CD4-positive, alpha-beta memory T cell (primary cell): ENCODE measurements at regions not wholly inside any gene's neighbourhood (a gene's known extent, or its start where the extent isn't known, plus 50 kb on each side); places are given as distances from the start of the nearest gene placed in this dataset.

Source experiments
- CTCF ChIA-PET: fragments of 350-600 bp; sonication (Branson Sonifier 250); formaldehyde crosslinking; loops from one replicate; lab custom pipeline; 2021; ENCODE audit warnings: inconsistent platforms; ENCODE audit not compliant: partially characterized antibody; lab: Charles Lee
- POLR2A ChIA-PET: fragments of 350-600 bp; sonication (Branson Sonifier 250); formaldehyde crosslinking; loops from one replicate; lab custom pipeline; 2021; ENCODE audit not compliant: partially characterized antibody; lab: Charles Lee
- DNase-seq, 5 donors: peaks; one replicate each; pipeline versions ENCODE4 v3.0.0 to v3.0.0-alpha.2; 2020 to 2022; ENCODE audit warnings: mixed read lengths in 1 of 5
- H3K27ac ChIP-seq: one replicate; pipeline ENCODE4 v1.7.0; 2013; ENCODE audit warnings: low read depth, low read length
- H3K27me3 ChIP-seq: 2 replicates; pipeline ENCODE4 v1.7.0; 2013; ENCODE audit warnings: mild to moderate bottlenecking, low read length, moderate library complexity; ENCODE audit not compliant: insufficient read depth
- H3K36me3 ChIP-seq: 2 replicates; pipeline ENCODE4 v1.7.0; 2013; ENCODE audit warnings: mild to moderate bottlenecking, low read length, moderate library complexity; ENCODE audit not compliant: insufficient read depth
- H3K4me1 ChIP-seq: 2 replicates; pipeline ENCODE4 v1.7.0; 2013; ENCODE audit warnings: mild to moderate bottlenecking, low read length, moderate library complexity; ENCODE audit not compliant: insufficient read depth
- H3K4me3 ChIP-seq, 2 donors: one replicate each; pipeline ENCODE4 v1.7.0; 2013; ENCODE audit warnings: low read length in 2 of 2, mild to moderate bottlenecking in 1 of 2
- H3K9me3 ChIP-seq, 2 donors: one replicate each; pipeline ENCODE4 v1.7.0; 2013; ENCODE audit warnings: low read length in 2 of 2, control low read depth in 1 of 2; ENCODE audit not compliant: control insufficient read depth in 1 of 2
- H3K27ac Mint-ChIP-seq, 7 donors: one replicate each; pipeline ENCODE4 v1.8.0; 2020 to 2021; ENCODE audit warnings: mixed read lengths in 7 of 7, mild to moderate bottlenecking in 6 of 7, inconsistent platforms in 3 of 7, moderate library complexity in 3 of 7
- H3K27me3 Mint-ChIP-seq, 2 donors: one replicate each; pipeline ENCODE4 v1.8.0; 2020 to 2021; ENCODE audit warnings: mixed read lengths in 2 of 2
- H3K36me3 Mint-ChIP-seq, 2 donors: one replicate each; pipeline ENCODE4 v1.8.0; 2020 to 2021; ENCODE audit warnings: mixed read lengths in 2 of 2, inconsistent platforms in 1 of 2, mild to moderate bottlenecking in 1 of 2
- H3K4me1 Mint-ChIP-seq, 4 donors: one replicate each; pipeline ENCODE4 v1.8.0; 2020 to 2021; ENCODE audit warnings: mixed read lengths in 4 of 4, mild to moderate bottlenecking in 1 of 4
- H3K4me3 Mint-ChIP-seq, 8 donors: one replicate each; pipeline ENCODE4 v1.8.0; 2020 to 2021; ENCODE audit warnings: mixed read lengths in 8 of 8, mild to moderate bottlenecking in 7 of 8, moderate library complexity in 6 of 8, inconsistent platforms in 3 of 8
- H3K9me3 Mint-ChIP-seq, 8 donors: one replicate each; pipeline ENCODE4 v1.8.0; 2020 to 2021; ENCODE audit warnings: mixed read lengths in 8 of 8, mild to moderate bottlenecking in 5 of 8, inconsistent platforms in 3 of 8, moderate library complexity in 1 of 8
- intact Hi-C: fragments of 100-400 bp; cut with micrococcal nuclease; formaldehyde crosslinking; loops from one replicate; pipeline ENCODE4 v1.15.1; 2023

DNA sequence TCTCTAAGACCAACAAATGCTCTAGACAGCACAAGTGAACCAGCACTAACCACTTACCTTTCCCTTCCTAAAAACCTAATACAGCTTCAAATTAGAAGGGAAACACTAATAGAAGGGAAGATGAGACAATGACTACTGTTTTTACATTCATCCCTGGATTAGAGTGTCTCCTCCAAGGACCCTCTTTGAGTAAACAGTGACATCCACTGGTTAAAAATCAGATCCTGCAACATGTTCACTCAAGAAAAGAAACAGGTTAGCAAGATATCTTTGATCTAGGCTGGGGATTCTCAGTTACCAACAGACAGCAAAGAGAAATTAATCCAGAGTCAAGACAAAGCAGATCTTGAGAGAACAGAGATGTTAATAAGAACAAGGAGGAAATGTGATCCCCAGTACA, 177.7 kb upstream of the GHITM start:
- intact Hi-C loops = no loop called here
- Mint-ChIP-seq H3K27me3 (no peaks in the 10 kb centered on the region), H3K36me3 (no peaks in the 10 kb centered on the region), H3K9me3 (peaks cover 0 to 2% (median 0%) of the 10 kb centered on the region in 8 donors), H3K4me3 (no peak overlapping the region), H3K27ac (no peak overlapping the region), H3K4me1 (peaks cover 0 to 6% (median under 1%) of the 10 kb centered on the region in 4 donors)
- Histone ChIP-seq H3K27me3 (no peaks in the 10 kb centered on the region), H3K4me1 (no peaks in the 10 kb centered on the region), H3K9me3 (no peaks in the 10 kb centered on the region), H3K36me3 (no peaks in the 10 kb centered on the region), H3K27ac (no peak overlapping the region), H3K4me3 (no peak overlapping the region)
- CTCF ChIA-PET = interaction anchor here (1.2 kb wide), 1 partner anchor 9 kb away, joined by 3 read pairs; no protein-coding TSS in a partner anchor
- DNase-seq = no peak
- POLR2A ChIA-PET = no interaction called here

GRCh38 chr10:83963446-83963845, 175.9 kb upstream of the GHITM start:
- Histone ChIP-seq H3K9me3 (no peaks in the 10 kb centered on the region), H3K4me3 (no peak overlapping the region), H3K27me3 (no peaks in the 10 kb centered on the region), H3K36me3 (no peaks in the 10 kb centered on the region), H3K27ac (no peak overlapping the region), H3K4me1 (no peaks in the 10 kb centered on the region)
- Mint-ChIP-seq H3K4me3 (no peak overlapping the region), H3K9me3 (peaks cover 0 to 2% (median 0%) of the 10 kb centered on the region in 8 donors), H3K4me1 (peaks cover 0 to 6% (median under 1%) of the 10 kb centered on the region in 4 donors), H3K36me3 (no peaks in the 10 kb centered on the region), H3K27ac (no peak overlapping the region), H3K27me3 (no peaks in the 10 kb centered on the region)
- ChIA-PET POLR2A (no interaction called here), CTCF (no interaction called here)
- intact Hi-C loops = no loop called here
- DNase-seq = no peak

- no peak overlapping the region for H3K4me3 Mint-ChIP-seq
- CTCF ChIA-PET = no interaction called here
- Histone ChIP-seq H3K27ac (no peak overlapping the region), H3K36me3 (no peaks in the 10 kb centered on the region), H3K9me3 (no peaks in the 10 kb centered on the region), H3K4me3 (no peak overlapping the region), H3K27me3 (no peaks in the 10 kb centered on the region), H3K4me1 (no peaks in the 10 kb centered on the region)
- no peak for DNase-seq
- POLR2A ChIA-PET = no interaction called here
- no peaks in the 10 kb centered on the region for H3K36me3 Mint-ChIP-seq
- H3K9me3 Mint-ChIP-seq = no peaks in the 10 kb centered on the region
- no peaks in the 10 kb centered on the region for H3K27me3 Mint-ChIP-seq
- peak overlapping the region in 1 of 7 donors; percentile 25 for H3K27ac Mint-ChIP-seq
- intact Hi-C loops = no loop called here
- no peaks in the 10 kb centered on the region for H3K4me1 Mint-ChIP-seq
Measured at GRCh38 chr10:83965473-83965872, 173.8 kb upstream of the GHITM start.

- ChIA-PET POLR2A (no interaction called here), CTCF (no interaction called here)
- no peak for DNase-seq
- Mint-ChIP-seq H3K4me1 (no peaks in the 10 kb centered on the region), H3K36me3 (no peaks in the 10 kb centered on the region), H3K4me3 (no peak overlapping the region), H3K27me3 (no peaks in the 10 kb centered on the region), H3K27ac (no peak overlapping the region), H3K9me3 (no peaks in the 10 kb centered on the region)
- no peak overlapping the region for H3K4me3 ChIP-seq
- H3K27me3 ChIP-seq = no peaks in the 10 kb centered on the region
- no peak overlapping the region for H3K27ac ChIP-seq
- H3K36me3 ChIP-seq = no peaks in the 10 kb centered on the region
- intact Hi-C loops = no loop called here
- H3K9me3 ChIP-seq = no peaks in the 10 kb centered on the region
- no peaks in the 10 kb centered on the region for H3K4me1 ChIP-seq
Measured at GRCh38 chr10:83968052-83968451, 171.3 kb upstream of the GHITM start.

GRCh38 chr10:83978681-83979383, 160.5 kb upstream of the GHITM start:
- H3K9me3 Mint-ChIP-seq = peaks cover 0 to 4% (median 0%) of the 10 kb centered on the region in 8 donors
- intact Hi-C loops = no loop called here

GRCh38 chr10:83982812-83983211, 156.5 kb upstream of the GHITM start:
- H3K27me3 ChIP-seq = no peaks in the 10 kb centered on the region
- intact Hi-C loops = no loop called here
- H3K27me3 Mint-ChIP-seq = peaks cover 0 to 3% of the 10 kb centered on the region in 2 donors
- ChIA-PET CTCF (no interaction called here), POLR2A (no interaction called here)
- H3K4me3 Mint-ChIP-seq = no peak overlapping the region
- no peaks in the 10 kb centered on the region for H3K4me1 Mint-ChIP-seq
- no peaks in the 10 kb centered on the region for H3K36me3 ChIP-seq
- no peaks in the 10 kb centered on the region for H3K4me1 ChIP-seq
- no peak overlapping the region for H3K27ac ChIP-seq
- no peaks in the 10 kb centered on the region for H3K9me3 ChIP-seq
- DNase-seq = no peak
- peaks cover 0 to 4% (median 0%) of the 10 kb centered on the region in 8 donors for H3K9me3 Mint-ChIP-seq
- H3K36me3 Mint-ChIP-seq = no peaks in the 10 kb centered on the region
- no peak overlapping the region for H3K27ac Mint-ChIP-seq
- no peak overlapping the region for H3K4me3 ChIP-seq

More at GRCh38 chr10:83978681-83979383, 160.5 kb upstream of the GHITM start:
- no peak for DNase-seq
- Histone ChIP-seq H3K4me3 (no peak overlapping the region), H3K4me1 (no peaks in the 10 kb centered on the region), H3K9me3 (no peaks in the 10 kb centered on the region), H3K36me3 (no peaks in the 10 kb centered on the region), H3K27ac (no peak overlapping the region), H3K27me3 (no peaks in the 10 kb centered on the region)
- CTCF ChIA-PET = no interaction called here
- Mint-ChIP-seq H3K36me3 (no peaks in the 10 kb centered on the region), H3K4me3 (no peak overlapping the region), H3K4me1 (no peaks in the 10 kb centered on the region), H3K27ac (no peak overlapping the region), H3K27me3 (no peaks in the 10 kb centered on the region)
- POLR2A ChIA-PET = no interaction called here

GRCh38 chr10:83983578-83984255, 155.6 kb upstream of the GHITM start:
- Histone ChIP-seq H3K27me3 (peaks cover 3% of the 10 kb centered on the region), H3K4me3 (no peak overlapping the region), H3K36me3 (no peaks in the 10 kb centered on the region), H3K4me1 (no peaks in the 10 kb centered on the region), H3K27ac (no peak overlapping the region), H3K9me3 (no peaks in the 10 kb centered on the region)
- no peaks in the 10 kb centered on the region for H3K36me3 Mint-ChIP-seq
- H3K9me3 Mint-ChIP-seq = peaks cover 0 to 4% (median 0%) of the 10 kb centered on the region in 8 donors
- no peak overlapping the region for H3K27ac Mint-ChIP-seq
- peaks cover 0 to 3% of the 10 kb centered on the region in 2 donors for H3K27me3 Mint-ChIP-seq
- DNase-seq = no peak
- intact Hi-C loops = no loop called here
- H3K4me1 Mint-ChIP-seq = no peaks in the 10 kb centered on the region
- POLR2A ChIA-PET = no interaction called here
- CTCF ChIA-PET = no interaction called here
- H3K4me3 Mint-ChIP-seq = no peak overlapping the region
